ENCODE measurements at regions not wholly inside any gene's neighbourhood (a gene's known extent, or its start where the extent isn't known, plus 50 kb on each side); places are given as distances from the start of the nearest gene placed in this dataset.

- TF ChIP-seq JUN (IDR thresholded peaks at IDR 0.05; ENCODE audit: borderline replicate concordance, insufficient read depth, insufficient read length, low read depth), result no peak
- TF ChIP-seq, protein P1, sequence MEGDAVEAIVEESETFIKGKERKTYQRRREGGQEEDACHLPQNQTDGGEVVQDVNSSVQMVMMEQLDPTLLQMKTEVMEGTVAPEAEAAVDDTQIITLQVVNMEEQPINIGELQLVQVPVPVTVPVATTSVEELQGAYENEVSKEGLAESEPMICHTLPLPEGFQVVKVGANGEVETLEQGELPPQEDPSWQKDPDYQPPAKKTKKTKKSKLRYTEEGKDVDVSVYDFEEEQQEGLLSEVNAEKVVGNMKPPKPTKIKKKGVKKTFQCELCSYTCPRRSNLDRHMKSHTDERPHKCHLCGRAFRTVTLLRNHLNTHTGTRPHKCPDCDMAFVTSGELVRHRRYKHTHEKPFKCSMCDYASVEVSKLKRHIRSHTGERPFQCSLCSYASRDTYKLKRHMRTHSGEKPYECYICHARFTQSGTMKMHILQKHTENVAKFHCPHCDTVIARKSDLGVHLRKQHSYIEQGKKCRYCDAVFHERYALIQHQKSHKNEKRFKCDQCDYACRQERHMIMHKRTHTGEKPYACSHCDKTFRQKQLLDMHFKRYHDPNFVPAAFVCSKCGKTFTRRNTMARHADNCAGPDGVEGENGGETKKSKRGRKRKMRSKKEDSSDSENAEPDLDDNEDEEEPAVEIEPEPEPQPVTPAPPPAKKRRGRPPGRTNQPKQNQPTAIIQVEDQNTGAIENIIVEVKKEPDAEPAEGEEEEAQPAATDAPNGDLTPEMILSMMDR (IDR thresholded peaks at IDR 0.05; ENCODE audit: extremely low read depth in 1 of 2, insufficient read depth in 1 of 2, low read depth in 1 of 2, low read length in 2 of 2), result no peak
- no peak for TF ChIP-seq GATA2 (IDR thresholded peaks at IDR 0.05; ENCODE audit: insufficient read depth, insufficient read length, low read depth, low read length)
- TF ChIP-seq MYC (IDR thresholded peaks at IDR 0.05; ENCODE audit: low read depth, low read length), result no peak
These were observed 241.6 kb downstream of the LMBRD1 start for GRCh38 chr6:69555088-69555638.
